Fibroblast of skin of scalp (primary cell): ENCODE measurements at regions not wholly inside any gene's neighbourhood (a gene's known extent, or its start where the extent isn't known, plus 50 kb on each side); places are given as distances from the start of the nearest gene placed in this dataset.
A peak's percentile ranks its signal among the peaks of the same experiment; 100 is the strongest.
"Not testable (repeated sequence)": the region's sequence is repeated elsewhere in the genome, so short reads cannot be mapped to it uniquely, and the experiment has no call there.

Experiments used
- DNase-seq: peaks from one replicate; pipeline ENCODE4 v3.0.0-alpha.2; 2013

GRCh38 chrX:36683507-36683906 is 324.7 kb upstream of the FAM47C start:
- no peak for DNase-seq

- DNase-seq, result no peak
These were observed 324.1 kb upstream of the FAM47C start for GRCh38 chrX:36684053-36684452.

GRCh38 chrX:36721990-36722389 is 286.2 kb upstream of the FAM47C start:
- no peak for DNase-seq

- DNase-seq, result no peak
These were observed 254.6 kb upstream of the FAM47C start for GRCh38 chrX:36753602-36754001.

- no peak for DNase-seq
These were observed 220.4 kb upstream of the FAM47C start for GRCh38 chrX:36787752-36788151.

- no peak for DNase-seq
These were observed 205.0 kb upstream of the FAM47C start for GRCh38 chrX:36803151-36803550.

- DNase-seq, result no peak
These were observed 204.1 kb upstream of the FAM47C start for GRCh38 chrX:36804066-36804465.

- DNase-seq, result no peak
These were observed 163.3 kb upstream of the FAM47C start for GRCh38 chrX:36844857-36845256.

- DNase-seq, result no peak
These were observed 160.7 kb upstream of the FAM47C start for GRCh38 chrX:36847496-36847895.

- DNase-seq, result no peak
These were observed 158.8 kb upstream of the FAM47C start for GRCh38 chrX:36849407-36849806.

GRCh38 chrX:36856849-36857248 is 151.3 kb upstream of the FAM47C start:
- peak; percentile 0 for DNase-seq

- DNase-seq, result no peak
These were observed 148.9 kb upstream of the FAM47C start for GRCh38 chrX:36859231-36859630.

GRCh38 chrX:36861601-36862000 is 146.6 kb upstream of the FAM47C start:
- DNase-seq, result no peak

GRCh38 chrX:36867143-36867542 is 141.0 kb upstream of the FAM47C start:
- peak; percentile 21 for DNase-seq

GRCh38 chrX:36868592-36868991 is 139.6 kb upstream of the FAM47C start:
- DNase-seq, result no peak

GRCh38 chrX:36869457-36869856 is 138.7 kb upstream of the FAM47C start:
- no peak for DNase-seq

- DNase-seq, result no peak
These were observed 110.5 kb upstream of the FAM47C start for GRCh38 chrX:36897690-36898089.

GRCh38 chrX:36898301-36898700 is 109.9 kb upstream of the FAM47C start:
- peak; percentile 0 for DNase-seq

GRCh38 chrX:36904561-36904960 is 103.6 kb upstream of the FAM47C start:
- not testable (repeated sequence) for DNase-seq

GRCh38 chrX:36908801-36909675 is 99.1 kb upstream of the FAM47C start:
- peak; percentile 10 for DNase-seq

GRCh38 chrX:36909676-36910030 is 98.5 kb upstream of the FAM47C start:
- DNase-seq, result no peak

GRCh38 chrX:36913551-36913950 is 94.6 kb upstream of the FAM47C start:
- DNase-seq, result no peak

- no peak for DNase-seq
These were observed 91.2 kb upstream of the FAM47C start for GRCh38 chrX:36916941-36917340.

GRCh38 chrX:36927712-36928111 is 80.5 kb upstream of the FAM47C start:
- DNase-seq, result no peak

- DNase-seq, result no peak
These were observed 77.7 kb upstream of the FAM47C start for GRCh38 chrX:36930491-36930890.
